CD14-positive monocyte (primary cell): ENCODE measurements at regions not wholly inside any gene's neighbourhood (a gene's known extent, or its start where the extent isn't known, plus 50 kb on each side); places are given as distances from the start of the nearest gene placed in this dataset.

ENCODE experiments used
- DNase-seq, 3 donors: peaks; one replicate each; pipeline ENCODE4 v3.0.0-alpha.2; 2011 to 2022
- H2AFZ ChIP-seq: 2 replicates; pipeline ENCODE4 v1.6.0; 2012; ENCODE audit warnings: mild to moderate bottlenecking, low read depth, low read length, inconsistent platforms; ENCODE audit not compliant: insufficient read depth, poor library complexity, severe bottlenecking
- H3K27ac ChIP-seq, 2 donors: 1 replicate in 1 of 2; 2 replicates in 1 of 2; pipeline ENCODE4 v1.5.1; 2012 to 2013; ENCODE audit warnings: low read length in 2 of 2, control low read depth in 1 of 2, inconsistent platforms in 1 of 2, low read depth in 1 of 2, mild to moderate bottlenecking in 1 of 2
- H3K27me3 ChIP-seq, 2 donors: one replicate each; pipeline versions ENCODE4 v1.6.0 to v1.6.1; 2011 to 2013; ENCODE audit warnings: low read length in 2 of 2; ENCODE audit not compliant: control insufficient read depth in 2 of 2, insufficient read depth in 2 of 2
- H3K36me3 ChIP-seq, 2 donors: replicated peaks in 1 of 2; 1 replicate in 1 of 2; 2 replicates in 1 of 2; pipeline versions ENCODE4 v1.5.1 to v1.6.1; 2012 to 2013; ENCODE audit warnings: low read length in 2 of 2, control low read depth in 1 of 2, inconsistent platforms in 1 of 2, mild to moderate bottlenecking in 1 of 2; ENCODE audit not compliant: insufficient read depth in 2 of 2, control insufficient read depth in 1 of 2
- H3K4me1 ChIP-seq, 2 donors: 1 replicate in 1 of 2; 2 replicates in 1 of 2; pipeline versions ENCODE4 v1.5.1 to v1.6.1; 2012 to 2013; ENCODE audit warnings: low read length in 2 of 2, control low read depth in 1 of 2, inconsistent platforms in 1 of 2, mild to moderate bottlenecking in 1 of 2, moderate library complexity in 1 of 2; ENCODE audit not compliant: insufficient read depth in 2 of 2, control insufficient read depth in 1 of 2
- H3K4me2 ChIP-seq: replicated peaks from 2 replicates; pipeline ENCODE3; 2012; ENCODE audit warnings: low read length, moderate library complexity, mild to moderate bottlenecking; ENCODE audit not compliant: poor library complexity, severe bottlenecking; ENCODE audit errors: extremely low read depth
- H3K4me3 ChIP-seq, 3 experiments: fragments of 200-600 bp in 1 of 3; sonication (generic) in 1 of 3; replicated peaks in 1 of 3; 1 replicate in 2 of 3; 2 replicates in 1 of 3; pipeline ENCODE4 v1.5.1; 2011 to 2013; ENCODE audit warnings: low read length in 3 of 3, mild to moderate bottlenecking in 3 of 3, control low read depth in 2 of 3, low read depth in 2 of 3, inconsistent platforms in 1 of 3, moderate library complexity in 1 of 3
- H3K79me2 ChIP-seq: 2 replicates; pipeline ENCODE4 v1.6.0; 2012; ENCODE audit warnings: mild to moderate bottlenecking, control low read depth, inconsistent platforms, low read length, moderate library complexity; ENCODE audit not compliant: insufficient read depth
- H3K9ac ChIP-seq: 2 replicates; pipeline ENCODE4 v1.6.0; 2017; ENCODE audit warnings: low read length, mild to moderate bottlenecking; ENCODE audit not compliant: insufficient read depth, poor library complexity, severe bottlenecking
- H3K9me3 ChIP-seq, 2 donors: replicated peaks in 1 of 2; 1 replicate in 1 of 2; 2 replicates in 1 of 2; pipeline versions ENCODE4 v1.5.1 to v1.6.1; 2012 to 2013; ENCODE audit warnings: low read length in 2 of 2, control low read depth in 1 of 2; ENCODE audit not compliant: control insufficient read depth in 1 of 2, insufficient read depth in 1 of 2
- H4K20me1 ChIP-seq: 2 replicates; pipeline ENCODE4 v1.6.0; 2012; ENCODE audit warnings: mild to moderate bottlenecking, low read length, control low read depth, moderate library complexity; ENCODE audit not compliant: insufficient read depth
- H3K27ac Mint-ChIP-seq, 7 donors: one replicate each; pipeline ENCODE4 v1.8.0; 2020; ENCODE audit warnings: mild to moderate bottlenecking in 7 of 7, mixed read lengths in 7 of 7, moderate library complexity in 6 of 7, inconsistent platforms in 2 of 7
- H3K27me3 Mint-ChIP-seq, 3 donors: one replicate each; pipeline ENCODE4 v1.8.0; 2021 to 2022; ENCODE audit warnings: low read depth in 3 of 3, mild to moderate bottlenecking in 3 of 3, mixed read lengths in 3 of 3, moderate library complexity in 3 of 3, inconsistent platforms in 1 of 3
- H3K36me3 Mint-ChIP-seq, 2 donors: one replicate each; pipeline ENCODE4 v1.8.0; 2020; ENCODE audit warnings: mixed read lengths in 2 of 2, inconsistent platforms in 1 of 2, mild to moderate bottlenecking in 1 of 2
- H3K4me1 Mint-ChIP-seq: one replicate; pipeline ENCODE4 v1.8.0; 2020; ENCODE audit warnings: mild to moderate bottlenecking, mixed read lengths
- H3K4me3 Mint-ChIP-seq, 2 donors: one replicate each; pipeline ENCODE4 v1.8.0; 2020; ENCODE audit warnings: mild to moderate bottlenecking in 2 of 2, mixed read lengths in 2 of 2, moderate library complexity in 1 of 2
- H3K9me3 Mint-ChIP-seq, 7 donors: one replicate each; pipeline ENCODE4 v1.8.0; 2020 to 2022; ENCODE audit warnings: mixed read lengths in 7 of 7, mild to moderate bottlenecking in 6 of 7, moderate library complexity in 6 of 7, inconsistent platforms in 2 of 7
- WGBS: methylation state at CpG from one replicate; pipeline ENCODE4 v1.1.5; 2013; ENCODE audit warnings: missing lambda C conversion rate; ENCODE audit not compliant: insufficient coverage; 5-methylcytosine and 5-hydroxymethylcytosine counted together
- intact Hi-C, 2 donors: fragments of 100-400 bp; cut with micrococcal nuclease; formaldehyde crosslinking; loops; one replicate each; pipeline versions ENCODE4 v1.15.0 to v1.15.1; 2023
- TF ChIP-seq, protein P1 (sequence below): fragments of 200-600 bp; IDR thresholded peaks from one replicate; pipeline ENCODE4 v1.8.0; 2022; ENCODE audit warnings: antibody characterized with exemption, mild to moderate bottlenecking

DNA sequence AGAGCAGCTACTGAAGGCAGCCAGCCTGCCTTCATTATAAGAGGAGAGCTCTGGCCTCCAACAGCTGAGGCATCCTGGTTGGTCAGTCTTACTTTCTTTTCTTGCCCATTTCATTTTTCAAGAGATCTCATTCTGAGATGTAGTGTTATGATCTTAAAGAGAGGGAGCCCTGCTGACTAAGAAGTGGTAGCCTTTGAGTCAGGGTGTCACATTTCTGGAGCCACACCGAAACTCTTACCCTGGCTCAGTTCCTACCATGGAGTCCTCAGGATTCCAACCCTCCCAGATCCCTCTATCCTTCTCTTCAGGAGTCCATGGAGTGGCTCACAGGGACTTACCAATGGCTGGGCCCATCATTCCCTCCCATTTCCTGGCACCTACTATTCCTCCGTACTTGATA lies 386.1 kb upstream of the LARGE1 start:
- H3K27ac ChIP-seq, result no peak overlapping the region
- H3K4me2 ChIP-seq, result no peak overlapping the region
- no peak for DNase-seq
- Mint-ChIP-seq H3K4me3 (no peak overlapping the region), H3K4me1 (no peaks in the 10 kb centered on the region), H3K9me3 (peaks cover 2 to 24% (median 11%) of the 10 kb centered on the region in 7 donors), H3K36me3 (no peaks in the 10 kb centered on the region), H3K27me3 (peaks cover 0 to 4% (median 0%) of the 10 kb centered on the region in 3 donors), H3K27ac (no peak overlapping the region)
- intact Hi-C loops, result no loop called here
- no peaks in the 10 kb centered on the region for H3K4me1 ChIP-seq
- H3K4me3 ChIP-seq, result no peak overlapping the region
- H4K20me1 ChIP-seq, result no peaks in the 10 kb centered on the region
- WGBS, result 78% methylated on average over 1 of the region's 2 CpGs
- no peaks in the 10 kb centered on the region for H3K36me3 ChIP-seq
- TF ChIP-seq, protein P1, sequence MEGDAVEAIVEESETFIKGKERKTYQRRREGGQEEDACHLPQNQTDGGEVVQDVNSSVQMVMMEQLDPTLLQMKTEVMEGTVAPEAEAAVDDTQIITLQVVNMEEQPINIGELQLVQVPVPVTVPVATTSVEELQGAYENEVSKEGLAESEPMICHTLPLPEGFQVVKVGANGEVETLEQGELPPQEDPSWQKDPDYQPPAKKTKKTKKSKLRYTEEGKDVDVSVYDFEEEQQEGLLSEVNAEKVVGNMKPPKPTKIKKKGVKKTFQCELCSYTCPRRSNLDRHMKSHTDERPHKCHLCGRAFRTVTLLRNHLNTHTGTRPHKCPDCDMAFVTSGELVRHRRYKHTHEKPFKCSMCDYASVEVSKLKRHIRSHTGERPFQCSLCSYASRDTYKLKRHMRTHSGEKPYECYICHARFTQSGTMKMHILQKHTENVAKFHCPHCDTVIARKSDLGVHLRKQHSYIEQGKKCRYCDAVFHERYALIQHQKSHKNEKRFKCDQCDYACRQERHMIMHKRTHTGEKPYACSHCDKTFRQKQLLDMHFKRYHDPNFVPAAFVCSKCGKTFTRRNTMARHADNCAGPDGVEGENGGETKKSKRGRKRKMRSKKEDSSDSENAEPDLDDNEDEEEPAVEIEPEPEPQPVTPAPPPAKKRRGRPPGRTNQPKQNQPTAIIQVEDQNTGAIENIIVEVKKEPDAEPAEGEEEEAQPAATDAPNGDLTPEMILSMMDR, result no peak
- H3K9ac ChIP-seq, result no peak overlapping the region
- no peaks in the 10 kb centered on the region for H3K27me3 ChIP-seq
- H2AFZ ChIP-seq, result no peak overlapping the region
- H3K9me3 ChIP-seq, result peaks cover 9 to 29% of the 10 kb centered on the region in 2 donors
- no peaks in the 10 kb centered on the region for H3K79me2 ChIP-seq

DNA sequence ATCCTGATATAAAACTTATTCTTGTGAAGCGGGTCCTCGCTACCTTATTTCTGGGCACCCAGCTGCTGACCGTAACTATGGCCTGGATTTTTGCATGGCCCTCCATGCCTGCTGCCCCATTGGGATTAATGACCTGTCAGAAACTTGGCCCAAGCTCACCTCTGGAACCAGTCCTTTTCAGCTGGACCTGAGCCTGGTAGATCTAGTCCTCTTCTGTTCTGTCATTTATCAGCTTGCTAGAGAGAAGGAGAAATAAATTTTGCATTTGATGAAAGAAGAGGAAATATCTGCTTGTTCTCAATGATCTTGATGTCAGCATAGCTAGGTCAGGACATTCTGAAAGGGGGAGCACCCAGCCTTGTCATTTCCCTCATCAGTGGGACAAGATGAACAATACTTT lies 387.8 kb upstream of the LARGE1 start:
- H4K20me1 ChIP-seq, result no peaks in the 10 kb centered on the region
- peaks cover 15 to 27% of the 10 kb centered on the region in 2 donors for H3K9me3 ChIP-seq
- H2AFZ ChIP-seq, result no peak overlapping the region
- DNase-seq, result no peak
- Mint-ChIP-seq H3K27ac (no peak overlapping the region), H3K27me3 (peaks cover 0 to 5% (median 0%) of the 10 kb centered on the region in 3 donors), H3K4me3 (no peak overlapping the region), H3K36me3 (no peaks in the 10 kb centered on the region), H3K9me3 (peaks cover 2 to 26% (median 12%) of the 10 kb centered on the region in 7 donors), H3K4me1 (no peaks in the 10 kb centered on the region)
- no peaks in the 10 kb centered on the region for H3K36me3 ChIP-seq
- no peaks in the 10 kb centered on the region for H3K79me2 ChIP-seq
- H3K4me2 ChIP-seq, result no peak overlapping the region
- intact Hi-C loops, result no loop called here
- no peaks in the 10 kb centered on the region for H3K27me3 ChIP-seq
- no peak overlapping the region for H3K9ac ChIP-seq
- no peak overlapping the region for H3K4me3 ChIP-seq
- TF ChIP-seq, protein P1, result no peak
- WGBS, result 97% methylated on average over 3 of the region's 3 CpGs
- H3K27ac ChIP-seq, result no peak overlapping the region
- no peaks in the 10 kb centered on the region for H3K4me1 ChIP-seq
